GM12873 (cell line): ENCODE measurements at regions not wholly inside any gene's neighbourhood (a gene's known extent, or its start where the extent isn't known, plus 50 kb on each side); places are given as distances from the start of the nearest gene placed in this dataset.

Source experiments
- CTCF ChIP-seq: IDR thresholded peaks from 2 replicates; pipeline ENCODE4 v1.5.1; 2012; ENCODE audit warnings: low read depth, mild to moderate bottlenecking, moderate library complexity, low read length, control low read depth; ENCODE audit not compliant: insufficient read depth; ENCODE audit errors: missing control alignments

- no peak for TF ChIP-seq CTCF
Measured at GRCh38 chrX:46072791-46073190, 472.4 kb downstream of the ZNF674 start.

- TF ChIP-seq CTCF: no peak
Measured at GRCh38 chrX:46072372-46072771, 472.8 kb downstream of the ZNF674 start.

GRCh38 chrX:46070421-46070820 lies 474.8 kb downstream of the ZNF674 start:
- no peak for TF ChIP-seq CTCF

- TF ChIP-seq CTCF: no peak
Measured at GRCh38 chrX:46059316-46059715, 485.9 kb downstream of the ZNF674 start.

GRCh38 chrX:46044486-46044885 lies 500.7 kb downstream of the ZNF674 start:
- TF ChIP-seq CTCF: no peak

- TF ChIP-seq CTCF: no peak
Measured at GRCh38 chrX:46040001-46040400, 505.2 kb downstream of the ZNF674 start.

- TF ChIP-seq CTCF: no peak
Measured at GRCh38 chrX:46039526-46039925, 505.7 kb downstream of the ZNF674 start.

GRCh38 chrX:46036508-46036907 lies 508.7 kb downstream of the ZNF674 start:
- TF ChIP-seq CTCF: no peak
